ENCODE measurements at regions not wholly inside any gene's neighbourhood (a gene's known extent, or its start where the extent isn't known, plus 50 kb on each side); places are given as distances from the start of the nearest gene placed in this dataset.
"Not testable (repeated sequence)": the region's sequence is repeated elsewhere in the genome, so short reads cannot be mapped to it uniquely, and the experiment has no call there.

- Mint-ChIP-seq H3K36me3 (no peaks in the 10 kb centered on the region), H3K27me3 (ENCODE audit: low read depth in 3 of 3) (peaks cover 0 to 3% (median 0%) of the 10 kb centered on the region in 3 donors), H3K9me3 (peaks cover 0 to 12% (median 2%) of the 10 kb centered on the region in 7 donors), H3K4me3 (no peak overlapping the region), H3K4me1 (no peaks in the 10 kb centered on the region), H3K27ac (no peak overlapping the region)
- H3K9me3 ChIP-seq (replicated peaks in 1 of 2; ENCODE audit: control insufficient read depth in 1 of 2, insufficient read depth in 1 of 2, low read length in 2 of 2): peaks cover 0 to 2% of the 10 kb centered on the region in 2 donors
- no peak overlapping the region for H3K4me2 ChIP-seq (replicated peaks; ENCODE audit: extremely low read depth, low read length, poor library complexity, severe bottlenecking)
- no peak overlapping the region for H3K4me3 ChIP-seq (replicated peaks in 1 of 3; ENCODE audit: low read depth in 2 of 3, low read length in 3 of 3)
- H3K36me3 ChIP-seq (replicated peaks in 1 of 2; ENCODE audit: control insufficient read depth in 1 of 2, insufficient read depth in 2 of 2, low read length in 2 of 2): no peaks in the 10 kb centered on the region
- no peaks in the 10 kb centered on the region for H3K4me1 ChIP-seq (ENCODE audit: control insufficient read depth in 1 of 2, insufficient read depth in 2 of 2, low read length in 2 of 2)
- WGBS (ENCODE audit: insufficient coverage): 71% methylated on average over 1 of the region's 1 CpG
- H3K79me2 ChIP-seq (ENCODE audit: insufficient read depth, low read length): no peaks in the 10 kb centered on the region
- no peak overlapping the region for H3K27ac ChIP-seq (ENCODE audit: low read depth in 1 of 2, low read length in 2 of 2)
- H3K9ac ChIP-seq (ENCODE audit: insufficient read depth, low read length, poor library complexity, severe bottlenecking): no peak overlapping the region
- TF ChIP-seq CTCF (IDR thresholded peaks at IDR 0.05): no peak
- H4K20me1 ChIP-seq (ENCODE audit: insufficient read depth, low read length): no peaks in the 10 kb centered on the region
- H3K27me3 ChIP-seq (ENCODE audit: control insufficient read depth in 2 of 2, insufficient read depth in 2 of 2, low read length in 2 of 2): no peaks in the 10 kb centered on the region
- intact Hi-C loops (cut with micrococcal nuclease): no loop called here
- no peak overlapping the region for H2AFZ ChIP-seq (ENCODE audit: insufficient read depth, low read depth, low read length, poor library complexity, severe bottlenecking)
- DNase-seq: no peak
These were observed 73.5 kb upstream of the KIF2B start for GRCh38 chr17:53749178-53749577.

GRCh38 chr17:53748159-53748820 is 74.4 kb upstream of the KIF2B start:
- intact Hi-C loops (cut with micrococcal nuclease); H3K27ac ChIP-seq (ENCODE audit: low read depth in 1 of 2, low read length in 2 of 2); H3K4me3 Mint-ChIP-seq; H3K9ac ChIP-seq (ENCODE audit: insufficient read depth, low read length, poor library complexity, severe bottlenecking); DNase-seq; H3K36me3 ChIP-seq (replicated peaks in 1 of 2; ENCODE audit: control insufficient read depth in 1 of 2, insufficient read depth in 2 of 2, low read length in 2 of 2); H3K4me2 ChIP-seq (replicated peaks; ENCODE audit: extremely low read depth, low read length, poor library complexity, severe bottlenecking); H3K4me1 Mint-ChIP-seq; H3K27me3 ChIP-seq (ENCODE audit: control insufficient read depth in 2 of 2, insufficient read depth in 2 of 2, low read length in 2 of 2); H3K9me3 ChIP-seq (replicated peaks in 1 of 2; ENCODE audit: control insufficient read depth in 1 of 2, insufficient read depth in 1 of 2, low read length in 2 of 2); H3K27me3 Mint-ChIP-seq (ENCODE audit: low read depth in 3 of 3); H4K20me1 ChIP-seq (ENCODE audit: insufficient read depth, low read length); H3K79me2 ChIP-seq (ENCODE audit: insufficient read depth, low read length); H3K36me3 Mint-ChIP-seq; H3K4me3 ChIP-seq (replicated peaks in 1 of 3; ENCODE audit: low read depth in 2 of 3, low read length in 3 of 3); H3K27ac Mint-ChIP-seq; H2AFZ ChIP-seq (ENCODE audit: insufficient read depth, low read depth, low read length, poor library complexity, severe bottlenecking); H3K4me1 ChIP-seq (ENCODE audit: control insufficient read depth in 1 of 2, insufficient read depth in 2 of 2, low read length in 2 of 2): not testable (repeated sequence)
- H3K9me3 Mint-ChIP-seq: peaks cover 0 to 15% (median 2%) of the 10 kb centered on the region in 7 donors
- WGBS (ENCODE audit: insufficient coverage): 52% methylated on average over 3 of the region's 11 CpGs
